GM12872 (cell line): ENCODE measurements at regions not wholly inside any gene's neighbourhood (a gene's known extent, or its start where the extent isn't known, plus 50 kb on each side); places are given as distances from the start of the nearest gene placed in this dataset.

Experiments
- TF ChIP-seq, protein P1 (sequence below): IDR thresholded peaks from 3 replicates; pipeline ENCODE4 v1.5.1; 2011; ENCODE audit warnings: low read depth, mild to moderate bottlenecking, low read length, moderate library complexity; ENCODE audit not compliant: insufficient read depth

DNA sequence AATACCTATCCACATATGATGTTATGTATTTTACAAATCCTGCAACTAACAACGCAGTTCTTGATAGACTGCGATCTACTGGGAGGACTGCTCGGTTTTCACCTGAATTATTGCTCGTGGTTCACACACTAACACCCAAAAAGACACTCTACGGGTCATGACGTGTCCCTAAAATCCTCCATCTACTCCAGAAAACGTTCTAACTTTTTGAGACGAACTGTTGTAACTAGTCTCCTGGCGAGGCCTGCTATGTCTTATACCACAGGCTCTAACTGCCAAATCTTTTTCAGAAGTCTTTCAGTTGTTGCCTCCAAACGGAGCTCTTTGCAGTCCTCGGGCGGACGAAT, 108.2 kb downstream of the KCNRG start:
- TF ChIP-seq, protein P1, sequence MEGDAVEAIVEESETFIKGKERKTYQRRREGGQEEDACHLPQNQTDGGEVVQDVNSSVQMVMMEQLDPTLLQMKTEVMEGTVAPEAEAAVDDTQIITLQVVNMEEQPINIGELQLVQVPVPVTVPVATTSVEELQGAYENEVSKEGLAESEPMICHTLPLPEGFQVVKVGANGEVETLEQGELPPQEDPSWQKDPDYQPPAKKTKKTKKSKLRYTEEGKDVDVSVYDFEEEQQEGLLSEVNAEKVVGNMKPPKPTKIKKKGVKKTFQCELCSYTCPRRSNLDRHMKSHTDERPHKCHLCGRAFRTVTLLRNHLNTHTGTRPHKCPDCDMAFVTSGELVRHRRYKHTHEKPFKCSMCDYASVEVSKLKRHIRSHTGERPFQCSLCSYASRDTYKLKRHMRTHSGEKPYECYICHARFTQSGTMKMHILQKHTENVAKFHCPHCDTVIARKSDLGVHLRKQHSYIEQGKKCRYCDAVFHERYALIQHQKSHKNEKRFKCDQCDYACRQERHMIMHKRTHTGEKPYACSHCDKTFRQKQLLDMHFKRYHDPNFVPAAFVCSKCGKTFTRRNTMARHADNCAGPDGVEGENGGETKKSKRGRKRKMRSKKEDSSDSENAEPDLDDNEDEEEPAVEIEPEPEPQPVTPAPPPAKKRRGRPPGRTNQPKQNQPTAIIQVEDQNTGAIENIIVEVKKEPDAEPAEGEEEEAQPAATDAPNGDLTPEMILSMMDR: no peak

DNA sequence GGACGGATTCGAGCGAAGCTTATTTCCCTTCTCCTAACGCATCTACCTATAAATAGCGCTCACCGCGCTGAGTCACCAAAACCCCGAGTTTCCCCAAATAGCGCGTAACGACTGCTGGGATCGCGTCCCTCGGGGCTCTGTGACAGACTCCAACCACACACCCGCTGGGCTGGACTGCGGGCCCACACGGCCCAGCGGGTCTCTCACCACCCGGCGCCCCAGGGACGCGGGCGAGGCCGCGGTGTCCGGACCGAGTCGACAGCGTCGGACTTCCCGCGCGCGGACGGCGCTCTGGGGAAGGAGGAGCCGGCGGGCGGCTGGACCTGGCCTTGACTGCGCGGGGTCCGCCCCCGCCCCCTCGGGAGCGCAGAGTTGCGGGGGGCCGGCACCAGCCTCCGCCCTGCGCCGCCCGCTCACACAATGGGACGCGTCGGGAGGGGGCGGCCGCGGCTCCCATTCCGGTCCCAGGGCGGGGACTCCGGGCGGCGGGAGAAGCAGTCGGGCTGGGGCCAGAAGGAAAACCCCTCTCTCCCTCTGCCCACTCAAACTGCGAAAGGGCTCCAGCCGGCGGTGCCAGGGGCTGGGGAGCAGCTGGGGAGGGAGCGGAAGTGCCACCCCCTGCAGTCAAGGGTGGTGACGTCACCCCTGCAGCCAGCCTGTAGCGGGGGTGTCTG, 108.8 kb downstream of the KCNRG start:
- TF ChIP-seq, protein P1: no peak

DNA sequence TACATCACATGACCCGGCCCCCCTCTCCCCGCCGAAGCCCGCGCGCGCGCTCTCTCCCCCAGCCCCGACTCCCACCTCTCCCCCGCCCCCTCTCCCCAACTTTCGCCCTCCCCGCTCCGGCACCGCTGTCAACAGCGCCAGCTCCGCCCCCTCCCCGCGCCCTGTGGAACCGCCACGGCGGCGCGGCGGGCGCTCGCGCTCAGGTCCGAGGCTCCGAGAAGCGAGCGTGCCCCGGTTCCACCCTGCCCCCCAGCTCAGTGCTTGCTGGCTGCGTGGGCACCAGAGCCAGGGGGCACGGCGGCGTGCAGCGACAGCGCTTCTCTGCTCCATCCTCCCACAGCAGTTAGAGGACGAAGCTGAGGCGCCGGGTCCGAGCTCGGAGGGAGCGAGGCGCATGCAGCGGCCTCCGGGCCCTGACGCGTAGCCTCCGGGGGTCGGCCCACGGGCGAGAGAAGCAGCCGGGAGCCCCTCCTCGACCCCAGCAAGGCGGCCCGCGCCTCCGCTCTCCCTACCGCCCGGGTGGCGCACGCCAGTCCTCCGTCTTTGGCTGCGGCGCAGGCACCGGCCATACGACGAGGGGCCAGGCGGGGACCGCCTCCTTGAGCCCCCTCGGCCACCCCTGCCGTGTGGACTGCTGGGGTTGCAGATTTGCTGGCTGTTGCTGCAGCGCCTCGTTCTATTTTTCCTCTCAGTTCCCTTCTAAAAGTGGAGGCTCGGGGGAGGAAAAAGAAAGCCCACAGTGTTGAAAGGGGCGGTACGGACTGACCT, 109.5 kb downstream of the KCNRG start:
- TF ChIP-seq, protein P1: no peak

DNA sequence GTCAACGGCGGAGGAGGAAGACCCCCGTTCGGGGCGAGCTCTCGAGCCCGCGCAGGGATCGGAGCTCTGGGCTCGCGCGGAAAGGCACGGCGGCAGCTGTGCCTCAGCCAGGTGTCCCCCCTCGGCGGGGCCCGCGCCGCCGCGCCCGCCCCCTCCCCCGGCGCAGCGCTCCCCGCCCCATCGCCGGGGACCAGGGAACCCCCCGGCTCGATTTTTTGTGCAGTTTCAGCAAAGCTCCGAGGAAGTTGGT, 110.0 kb downstream of the KCNRG start:
- TF ChIP-seq, protein P1: no peak

DNA sequence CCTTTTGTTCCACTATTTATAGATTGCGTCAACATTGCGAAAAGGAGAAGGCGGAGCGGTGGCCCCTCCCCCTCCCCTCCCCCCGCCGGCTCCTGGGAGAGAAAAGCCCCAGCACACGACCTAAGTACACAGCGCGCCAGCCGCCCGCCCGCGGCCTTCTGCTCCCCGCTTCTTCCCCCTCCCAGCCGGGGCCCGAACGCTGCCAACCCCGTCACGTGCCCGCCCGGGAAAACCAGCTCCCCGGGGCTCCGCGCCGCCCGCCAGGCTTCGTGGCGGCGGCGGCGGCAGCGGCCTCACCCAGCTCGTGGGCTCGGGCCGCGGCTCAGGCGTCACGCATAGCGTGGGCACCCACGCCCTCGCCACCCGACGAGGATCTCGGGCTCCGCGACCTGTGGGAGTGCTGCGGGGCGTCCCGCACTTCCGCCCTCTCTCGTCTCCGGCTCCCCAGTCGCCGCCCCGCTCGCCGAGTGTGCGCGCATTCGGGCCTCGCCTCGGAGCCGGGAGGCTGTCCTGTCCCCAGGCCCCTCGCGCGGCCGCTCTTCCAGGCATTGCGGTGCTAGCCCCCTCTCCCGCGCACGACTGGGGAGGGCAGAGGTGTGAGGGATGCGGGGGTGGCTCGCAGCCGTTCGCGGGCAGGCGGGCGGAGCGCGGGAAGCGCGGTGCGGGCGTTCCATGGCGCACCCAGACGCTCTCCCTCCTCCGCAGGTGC, 110.5 kb downstream of the KCNRG start:
- TF ChIP-seq, protein P1: no peak

DNA sequence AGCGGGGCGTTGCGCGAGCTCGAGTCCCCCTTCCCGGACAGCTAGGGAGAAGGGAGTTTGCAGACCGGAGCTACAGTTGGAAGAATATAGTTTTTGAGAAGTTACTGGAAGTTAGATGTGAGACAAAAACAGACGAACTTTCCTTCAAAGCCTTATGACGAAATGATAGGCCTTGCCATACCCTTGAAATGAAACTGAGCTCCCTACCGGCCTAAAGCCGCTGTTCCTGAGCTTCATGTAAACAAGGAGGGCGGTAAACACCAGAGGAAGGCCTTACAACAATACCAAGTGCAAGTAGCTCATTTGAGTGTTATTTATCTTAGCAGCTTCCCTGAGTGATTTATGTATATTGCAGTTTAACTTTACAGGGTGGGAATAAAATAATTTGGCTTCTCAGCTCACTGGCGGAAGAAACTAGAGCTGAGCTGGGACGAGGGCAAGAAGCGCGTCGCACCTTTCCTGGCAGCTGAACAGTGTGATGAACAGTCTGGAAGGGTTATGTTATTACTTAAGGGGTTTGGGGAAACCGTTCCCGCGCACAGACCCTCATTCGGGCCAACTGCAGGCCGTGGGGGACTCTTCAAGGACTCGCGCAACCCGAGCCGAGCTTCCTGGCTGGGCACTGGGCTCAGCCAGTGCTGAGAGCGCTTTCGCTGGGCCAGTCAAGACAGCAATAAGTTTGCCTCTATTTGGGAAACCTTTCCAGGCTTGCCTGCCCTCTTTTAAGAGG, 111.2 kb downstream of the KCNRG start:
- TF ChIP-seq, protein P1: no peak
